Natural killer cell (primary cell): ENCODE measurements at regions not wholly inside any gene's neighbourhood (a gene's known extent, or its start where the extent isn't known, plus 50 kb on each side); places are given as distances from the start of the nearest gene placed in this dataset.

Experiments used
- ATAC-seq, 3 donors: fragments of 150-1000 bp in 2 of 3; fragments of 200-7000 bp in 1 of 3; cut with Tn5 transposase; 1 replicate in 1 of 3; 2 replicates in 2 of 3; pipeline ENCODE4 v1.10.0; 2021; ENCODE audit warnings: mild to moderate bottlenecking in 2 of 3, moderate library complexity in 2 of 3
- DNase-seq, 2 donors: peaks; one replicate each; pipeline versions ENCODE4 v3.0.0 to v3.0.0-alpha.2; 2013 to 2021; ENCODE audit warnings: mixed read lengths in 1 of 2
- H3K27ac ChIP-seq: one replicate; pipeline ENCODE4 v1.5.1; 2013; ENCODE audit warnings: mild to moderate bottlenecking, low read length
- H3K27me3 ChIP-seq: one replicate; pipeline ENCODE4 v1.6.1; 2013; ENCODE audit warnings: low read length; ENCODE audit not compliant: control insufficient read depth, insufficient read depth
- H3K36me3 ChIP-seq: one replicate; pipeline ENCODE4 v1.6.1; 2013; ENCODE audit warnings: low read length; ENCODE audit not compliant: control insufficient read depth, insufficient read depth
- H3K4me1 ChIP-seq: one replicate; pipeline ENCODE4 v1.6.1; 2013; ENCODE audit warnings: low read length; ENCODE audit not compliant: control insufficient read depth, insufficient read depth
- H3K4me3 ChIP-seq: one replicate; pipeline ENCODE4 v1.5.1; 2013; ENCODE audit warnings: low read length
- H3K9me3 ChIP-seq: one replicate; pipeline ENCODE4 v1.6.1; 2013; ENCODE audit warnings: low read length; ENCODE audit not compliant: control insufficient read depth, insufficient read depth
- H3K27ac Mint-ChIP-seq, 2 donors: one replicate each; pipeline ENCODE4 v1.8.0; 2022; ENCODE audit warnings: mild to moderate bottlenecking in 2 of 2, mixed read lengths in 2 of 2, moderate library complexity in 1 of 2
- H3K27me3 Mint-ChIP-seq, 2 donors: one replicate each; pipeline ENCODE4 v1.8.0; 2022; ENCODE audit warnings: low read depth in 2 of 2, mixed read lengths in 2 of 2
- H3K36me3 Mint-ChIP-seq: one replicate; pipeline ENCODE4 v1.8.0; 2022; ENCODE audit warnings: mixed read lengths
- H3K4me1 Mint-ChIP-seq, 2 donors: one replicate each; pipeline ENCODE4 v1.8.0; 2022; ENCODE audit warnings: mixed read lengths in 2 of 2
- H3K4me3 Mint-ChIP-seq: one replicate; pipeline ENCODE4 v1.8.0; 2022; ENCODE audit warnings: mild to moderate bottlenecking, moderate library complexity, mixed read lengths
- H3K9me3 Mint-ChIP-seq, 2 donors: one replicate each; pipeline ENCODE4 v1.8.0; 2022; ENCODE audit warnings: mixed read lengths in 2 of 2
- WGBS: methylation state at CpG from one replicate; pipeline ENCODE4 v1.1.7; 2013; ENCODE audit warnings: missing lambda C conversion rate; ENCODE audit not compliant: insufficient coverage; 5-methylcytosine and 5-hydroxymethylcytosine counted together
- intact Hi-C: fragments of 100-400 bp; cut with micrococcal nuclease; formaldehyde crosslinking; loops from one replicate; pipeline ENCODE4 v1.14.2; 2022
- TF ChIP-seq, protein P1 (sequence below): fragments of 200-600 bp; IDR thresholded peaks from one replicate; pipeline ENCODE4 v1.8.0; 2022; ENCODE audit warnings: antibody characterized with exemption

GRCh38 chr4:13169731-13170525, 314.2 kb downstream of the RAB28 start:
- H3K36me3 ChIP-seq: no peaks in the 10 kb centered on the region
- TF ChIP-seq, protein P1, sequence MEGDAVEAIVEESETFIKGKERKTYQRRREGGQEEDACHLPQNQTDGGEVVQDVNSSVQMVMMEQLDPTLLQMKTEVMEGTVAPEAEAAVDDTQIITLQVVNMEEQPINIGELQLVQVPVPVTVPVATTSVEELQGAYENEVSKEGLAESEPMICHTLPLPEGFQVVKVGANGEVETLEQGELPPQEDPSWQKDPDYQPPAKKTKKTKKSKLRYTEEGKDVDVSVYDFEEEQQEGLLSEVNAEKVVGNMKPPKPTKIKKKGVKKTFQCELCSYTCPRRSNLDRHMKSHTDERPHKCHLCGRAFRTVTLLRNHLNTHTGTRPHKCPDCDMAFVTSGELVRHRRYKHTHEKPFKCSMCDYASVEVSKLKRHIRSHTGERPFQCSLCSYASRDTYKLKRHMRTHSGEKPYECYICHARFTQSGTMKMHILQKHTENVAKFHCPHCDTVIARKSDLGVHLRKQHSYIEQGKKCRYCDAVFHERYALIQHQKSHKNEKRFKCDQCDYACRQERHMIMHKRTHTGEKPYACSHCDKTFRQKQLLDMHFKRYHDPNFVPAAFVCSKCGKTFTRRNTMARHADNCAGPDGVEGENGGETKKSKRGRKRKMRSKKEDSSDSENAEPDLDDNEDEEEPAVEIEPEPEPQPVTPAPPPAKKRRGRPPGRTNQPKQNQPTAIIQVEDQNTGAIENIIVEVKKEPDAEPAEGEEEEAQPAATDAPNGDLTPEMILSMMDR: no peak
- no peaks in the 10 kb centered on the region for H3K4me1 Mint-ChIP-seq
- no peak for DNase-seq
- no peak overlapping the region for H3K4me3 ChIP-seq
- no peaks in the 10 kb centered on the region for H3K9me3 ChIP-seq
- H3K27me3 Mint-ChIP-seq: no peaks in the 10 kb centered on the region
- H3K27ac ChIP-seq: no peak overlapping the region
- WGBS: 74% methylated on average over 2 of the region's 3 CpGs
- H3K4me1 ChIP-seq: no peaks in the 10 kb centered on the region
- H3K9me3 Mint-ChIP-seq: peaks cover 11 to 18% of the 10 kb centered on the region in 2 donors
- no peak overlapping the region for H3K27ac Mint-ChIP-seq
- intact Hi-C loops: no loop called here
- no peak overlapping the region for H3K4me3 Mint-ChIP-seq
- H3K36me3 Mint-ChIP-seq: no peaks in the 10 kb centered on the region
- no peak for ATAC-seq
- H3K27me3 ChIP-seq: no peaks in the 10 kb centered on the region

DNA sequence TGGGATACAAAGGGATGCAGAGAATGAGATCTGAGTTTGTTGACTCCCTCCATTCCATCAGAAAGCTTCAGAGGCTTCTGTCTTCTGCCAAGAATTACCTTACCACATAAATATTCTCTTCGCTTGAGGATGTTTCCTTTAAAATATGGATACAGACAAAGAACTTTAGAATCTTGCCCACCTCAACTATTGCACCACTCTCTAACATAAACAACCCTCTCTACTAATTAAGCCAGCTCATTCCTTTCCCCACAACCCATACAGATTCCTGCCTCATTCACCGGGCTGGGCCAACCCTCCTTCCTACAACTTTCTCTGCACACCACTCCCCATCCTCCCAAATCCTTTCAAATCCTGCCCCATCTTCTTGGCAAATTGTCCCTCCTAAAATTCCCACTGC, 315.8 kb downstream of the RAB28 start:
- no peak for ATAC-seq
- H3K4me3 Mint-ChIP-seq: no peak overlapping the region
- 85% methylated on average over 2 of the region's 2 CpGs for WGBS

DNA sequence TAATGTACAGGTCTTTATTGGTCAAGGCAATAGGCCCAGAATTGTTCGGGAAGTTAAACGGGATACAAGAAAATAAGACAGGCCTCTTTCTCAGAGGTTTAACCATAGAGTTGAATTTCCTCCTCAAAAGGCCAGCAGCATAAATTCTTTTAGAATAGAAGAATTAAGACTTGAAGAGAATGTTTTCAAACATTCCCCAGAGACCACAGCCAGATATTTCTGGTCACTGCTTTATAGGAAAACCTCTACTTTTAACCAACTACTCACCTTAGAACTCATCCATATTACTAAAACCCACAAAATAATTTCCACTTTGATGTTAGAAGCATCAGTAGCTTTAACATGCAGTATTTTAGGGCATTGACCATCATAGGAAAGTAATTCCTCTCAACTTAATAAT, 317.9 kb downstream of the RAB28 start:
- Mint-ChIP-seq H3K27ac (no peak overlapping the region), H3K4me1 (no peaks in the 10 kb centered on the region), H3K4me3 (no peak overlapping the region), H3K36me3 (no peaks in the 10 kb centered on the region), H3K27me3 (no peaks in the 10 kb centered on the region), H3K9me3 (peaks cover 4 to 15% of the 10 kb centered on the region in 2 donors)
- Histone ChIP-seq H3K36me3 (no peaks in the 10 kb centered on the region), H3K27me3 (no peaks in the 10 kb centered on the region), H3K9me3 (no peaks in the 10 kb centered on the region), H3K27ac (no peak overlapping the region), H3K4me3 (no peak overlapping the region), H3K4me1 (no peaks in the 10 kb centered on the region)
- DNase-seq (no peak), ATAC-seq (no peak)
- TF ChIP-seq, protein P1: no peak
- 95% methylated on average over 2 of the region's 2 CpGs for WGBS
- intact Hi-C loops: no loop called here

More for the DNA sequence above, 315.8 kb downstream of the RAB28 start:
- Histone ChIP-seq H3K27ac (no peak overlapping the region), H3K9me3 (no peaks in the 10 kb centered on the region), H3K36me3 (no peaks in the 10 kb centered on the region), H3K4me3 (no peak overlapping the region), H3K4me1 (no peaks in the 10 kb centered on the region), H3K27me3 (no peaks in the 10 kb centered on the region)
- no peak overlapping the region for H3K27ac Mint-ChIP-seq
- no peaks in the 10 kb centered on the region for H3K36me3 Mint-ChIP-seq
- no peaks in the 10 kb centered on the region for H3K4me1 Mint-ChIP-seq
- peaks cover 7 to 18% of the 10 kb centered on the region in 2 donors for H3K9me3 Mint-ChIP-seq
- intact Hi-C loops: no loop called here
- no peak for DNase-seq
- no peaks in the 10 kb centered on the region for H3K27me3 Mint-ChIP-seq
- TF ChIP-seq, protein P1: no peak
